ENCODE measurements at regions not wholly inside any gene's neighbourhood (a gene's known extent, or its start where the extent isn't known, plus 50 kb on each side); places are given as distances from the start of the nearest gene placed in this dataset.
"Not testable (repeated sequence)": the region's sequence is repeated elsewhere in the genome, so short reads cannot be mapped to it uniquely, and the experiment has no call there.

DNA sequence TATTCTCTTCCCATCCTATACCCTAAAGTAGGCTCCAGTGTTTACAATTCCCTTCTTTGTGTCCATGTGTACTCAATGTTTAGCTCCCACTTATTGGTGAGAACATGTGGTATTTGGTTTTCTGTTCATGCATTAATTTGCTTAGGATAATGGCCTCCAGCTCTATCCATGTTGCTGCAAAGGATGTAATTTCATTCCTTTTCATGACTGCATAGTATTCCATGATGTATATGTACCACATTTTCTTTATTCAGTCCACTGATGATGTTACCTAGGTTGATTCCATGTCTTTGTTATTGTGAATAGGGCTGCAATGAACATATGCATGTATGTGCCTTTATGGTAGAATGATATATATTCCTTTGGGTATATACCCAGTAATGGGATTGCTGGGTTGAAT is 119.0 kb upstream of the CENPW start:
- H4K20me1 ChIP-seq (replicated peaks; ENCODE audit: control insufficient read depth, insufficient read depth, low read length); H3K4me3 ChIP-seq; H3K27ac ChIP-seq (ENCODE audit: extremely low read depth, low read depth, low read length); H3K79me2 ChIP-seq (ENCODE audit: control insufficient read depth, insufficient read depth, low read length); H3K4me1 ChIP-seq (replicated peaks in 1 of 2; ENCODE audit: control insufficient read depth in 2 of 2, insufficient read depth in 2 of 2, low read length in 2 of 2); H2AFZ ChIP-seq (ENCODE audit: low read depth, low read length); H3K9ac ChIP-seq (ENCODE audit: insufficient read depth in 1 of 2, low read depth in 2 of 2, low read length in 2 of 2); POLR2A ChIA-PET; in situ Hi-C loops (cut with MboI); DNase-seq (ENCODE audit: extremely low read depth in 1 of 4, low spot score in 3 of 4); BruUV-seq (replicated peaks); CTCF ChIA-PET (ENCODE audit: low intra/inter-chr PET ratio); H3K9me3 ChIP-seq (replicated peaks; ENCODE audit: control insufficient read depth, insufficient read depth, low read depth, low read length); ATAC-seq; H3K9me1 ChIP-seq (ENCODE audit: control insufficient read depth, insufficient read depth, low read length); H3K4me2 ChIP-seq (ENCODE audit: insufficient read depth, low read length); H3K36me3 ChIP-seq (ENCODE audit: control insufficient read depth, insufficient read depth, low read length); intact Hi-C loops (cut with micrococcal nuclease); H3K27me3 ChIP-seq (ENCODE audit: control insufficient read depth in 2 of 2, insufficient read depth in 2 of 2, low read length in 2 of 2): not testable (repeated sequence)
- TF ChIP-seq ZNF146 (CRISPR knock-in tag; IDR thresholded peaks at IDR 0.05; ENCODE audit: unreplicated experiment) (peak; percentile 91), RBM25 (IDR thresholded peaks at IDR 0.05; ENCODE audit: low read depth, low read length, severe bottlenecking) (peak; percentile 43)
- peak; percentile 52 for FAIRE-seq

DNA sequence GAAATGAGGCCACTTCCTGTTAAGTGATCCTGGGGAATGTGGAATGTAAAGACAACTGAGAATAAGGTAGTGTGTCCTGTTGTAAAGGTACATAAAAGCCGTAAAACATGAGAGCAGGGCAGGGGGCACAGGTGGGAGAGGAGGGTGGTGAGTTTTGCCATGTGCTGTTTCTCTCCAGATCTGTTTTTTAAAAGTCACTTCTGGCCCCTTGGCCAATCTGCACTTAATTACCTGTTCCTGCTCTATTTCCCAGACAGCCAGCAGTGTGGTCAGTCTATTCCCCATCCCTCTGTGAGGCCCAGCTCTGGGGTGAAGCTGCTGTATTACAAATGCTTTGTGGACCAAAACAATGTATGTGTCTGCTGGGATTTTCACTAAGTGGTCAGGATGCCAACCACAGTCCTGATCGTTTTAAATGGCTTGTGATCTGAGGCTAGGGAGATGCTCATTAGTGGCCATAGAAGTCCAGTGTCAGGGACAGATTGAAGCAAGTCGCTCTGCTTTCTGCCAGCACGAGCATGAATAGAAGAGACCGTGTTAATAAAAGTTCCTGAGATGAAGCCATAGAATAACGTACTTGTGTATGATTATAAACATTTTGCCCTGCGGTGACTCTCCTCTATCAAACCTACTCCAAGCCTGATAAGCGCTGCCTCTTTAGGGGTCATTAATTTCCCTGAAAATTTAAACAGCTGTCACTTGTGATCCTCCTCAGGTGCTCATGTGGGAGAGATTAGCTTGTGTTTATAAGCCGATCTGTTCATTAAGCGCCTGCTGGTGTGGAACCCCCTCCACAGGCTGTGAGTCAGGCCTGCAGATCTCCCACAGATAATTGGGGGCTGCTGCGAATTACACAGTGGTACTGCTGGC is 111.8 kb upstream of the CENPW start:
- FAIRE-seq: no peak
- H3K9ac ChIP-seq (ENCODE audit: insufficient read depth in 1 of 2, low read depth in 2 of 2, low read length in 2 of 2): no peak overlapping the region
- H3K36me3 ChIP-seq (ENCODE audit: control insufficient read depth, insufficient read depth, low read length): no peaks in the 10 kb centered on the region
- H3K4me3 ChIP-seq: no peak overlapping the region
- H3K4me1 ChIP-seq (replicated peaks in 1 of 2; ENCODE audit: control insufficient read depth in 2 of 2, insufficient read depth in 2 of 2, low read length in 2 of 2): peaks cover 0 to 3% of the 10 kb centered on the region in 2 experiments; a peak in 2 of 5 replicates
- no peak overlapping the region; the same call in 1 of the 2 replicates for H2AFZ ChIP-seq (ENCODE audit: low read depth, low read length)
- 0 out of 2 replicates have a peak, but pooled peaks have one; percentile 9 for TF ChIP-seq CBFA2T2 (conservative IDR thresholded peaks at IDR 0.05)
- no peak for TF ChIP-seq ZBTB17 (CRISPR knock-in tag; IDR thresholded peaks at IDR 0.05)
- TF ChIP-seq, protein P1, sequence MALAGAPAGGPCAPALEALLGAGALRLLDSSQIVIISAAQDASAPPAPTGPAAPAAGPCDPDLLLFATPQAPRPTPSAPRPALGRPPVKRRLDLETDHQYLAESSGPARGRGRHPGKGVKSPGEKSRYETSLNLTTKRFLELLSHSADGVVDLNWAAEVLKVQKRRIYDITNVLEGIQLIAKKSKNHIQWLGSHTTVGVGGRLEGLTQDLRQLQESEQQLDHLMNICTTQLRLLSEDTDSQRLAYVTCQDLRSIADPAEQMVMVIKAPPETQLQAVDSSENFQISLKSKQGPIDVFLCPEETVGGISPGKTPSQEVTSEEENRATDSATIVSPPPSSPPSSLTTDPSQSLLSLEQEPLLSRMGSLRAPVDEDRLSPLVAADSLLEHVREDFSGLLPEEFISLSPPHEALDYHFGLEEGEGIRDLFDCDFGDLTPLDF (CRISPR knock-in tag; IDR thresholded peaks at IDR 0.05): no peak
- peak; percentile 36 for TF ChIP-seq TCF3 (CRISPR knock-in tag; IDR thresholded peaks at IDR 0.05)
- TF ChIP-seq MEIS2 (IDR thresholded peaks at IDR 0.05; ENCODE audit: partially characterized antibody): peak; percentile 11
- peak; percentile 40 for TF ChIP-seq CBFA2T3 (IDR thresholded peaks at IDR 0.05)
- H3K9me1 ChIP-seq (ENCODE audit: control insufficient read depth, insufficient read depth, low read length): no peaks in the 10 kb centered on the region
- H3K27ac ChIP-seq (ENCODE audit: extremely low read depth, low read depth, low read length): no peak overlapping the region
- no peaks in the 10 kb centered on the region for H4K20me1 ChIP-seq (replicated peaks; ENCODE audit: control insufficient read depth, insufficient read depth, low read length)
- no peak overlapping the region; the same call in 1 of the 2 replicates for H3K4me2 ChIP-seq (ENCODE audit: insufficient read depth, low read length)
- peak; percentile 51 for ATAC-seq
- H3K9me3 ChIP-seq (replicated peaks; ENCODE audit: control insufficient read depth, insufficient read depth, low read depth, low read length): no peaks in the 10 kb centered on the region
- POLR2A ChIA-PET: interaction anchor here (1.0 kb wide), 1 partner anchor 23 kb away, joined by 3 read pairs; no protein-coding TSS in a partner anchor
- H3K79me2 ChIP-seq (ENCODE audit: control insufficient read depth, insufficient read depth, low read length): no peaks in the 10 kb centered on the region
- WGBS (ENCODE audit: insufficient coverage, low coverage, missing lambda C conversion rate): 19% methylated on average over 11 of the region's 11 CpGs
- in situ Hi-C loops (cut with MboI) (no loop called here), intact Hi-C loops (cut with micrococcal nuclease) (no loop called here)
- no peaks in the 10 kb centered on the region for H3K27me3 ChIP-seq (ENCODE audit: control insufficient read depth in 2 of 2, insufficient read depth in 2 of 2, low read length in 2 of 2)
- BruUV-seq (replicated peaks): no TSS peak
- CTCF ChIA-PET (ENCODE audit: low intra/inter-chr PET ratio): no interaction called here
- DNase-seq (ENCODE audit: extremely low read depth in 1 of 4, low spot score in 3 of 4): peak in 2 of 4 experiments; percentile 12 to 15
